ENCODE measurements at regions not wholly inside any gene's neighbourhood (a gene's known extent, or its start where the extent isn't known, plus 50 kb on each side); places are given as distances from the start of the nearest gene placed in this dataset.
"Not testable (repeated sequence)": the region's sequence is repeated elsewhere in the genome, so short reads cannot be mapped to it uniquely, and the experiment has no call there.

- no peak for DNase-seq (ENCODE audit: extremely low read depth, low read depth)
These were observed 441.2 kb downstream of the BTG1 start for GRCh38 chr12:91704446-91704845.

GRCh38 chr12:91703491-91704283 lies 442.0 kb downstream of the BTG1 start:
- DNase-seq (ENCODE audit: extremely low read depth, low read depth), result no peak

GRCh38 chr12:91702843-91703425 lies 442.7 kb downstream of the BTG1 start:
- DNase-seq (ENCODE audit: extremely low read depth, low read depth), result no peak

- no peak for DNase-seq (ENCODE audit: extremely low read depth, low read depth)
These were observed 449.7 kb downstream of the BTG1 start for GRCh38 chr12:91695964-91696363.

GRCh38 chr12:91695406-91695805 lies 450.2 kb downstream of the BTG1 start:
- DNase-seq (ENCODE audit: extremely low read depth, low read depth), result not testable (repeated sequence)

- no peak for DNase-seq (ENCODE audit: extremely low read depth, low read depth)
These were observed 455.1 kb downstream of the BTG1 start for GRCh38 chr12:91690531-91690930.

GRCh38 chr12:91687052-91688017 lies 458.3 kb downstream of the BTG1 start:
- DNase-seq (ENCODE audit: extremely low read depth, low read depth), result no peak

GRCh38 chr12:91685917-91686316 lies 459.7 kb downstream of the BTG1 start:
- no peak for DNase-seq (ENCODE audit: extremely low read depth, low read depth)

GRCh38 chr12:91681751-91682150 lies 463.9 kb downstream of the BTG1 start:
- DNase-seq (ENCODE audit: extremely low read depth, low read depth), result no peak

- DNase-seq (ENCODE audit: extremely low read depth, low read depth), result no peak
These were observed 464.8 kb downstream of the BTG1 start for GRCh38 chr12:91680864-91681263.

GRCh38 chr12:91677556-91677955 lies 468.1 kb downstream of the BTG1 start:
- no peak for DNase-seq (ENCODE audit: extremely low read depth, low read depth)

- DNase-seq (ENCODE audit: extremely low read depth, low read depth), result no peak
These were observed 470.2 kb downstream of the BTG1 start for GRCh38 chr12:91675401-91675800.

- DNase-seq (ENCODE audit: extremely low read depth, low read depth), result no peak
These were observed 473.5 kb downstream of the BTG1 start for GRCh38 chr12:91672130-91672529.

- no peak for DNase-seq (ENCODE audit: extremely low read depth, low read depth)
These were observed 478.0 kb downstream of the BTG1 start for GRCh38 chr12:91667694-91668093.

- no peak for DNase-seq (ENCODE audit: extremely low read depth, low read depth)
These were observed 481.1 kb upstream of the DCN start for GRCh38 chr12:91663744-91664143.

GRCh38 chr12:91663310-91663709 lies 480.7 kb upstream of the DCN start:
- no peak for DNase-seq (ENCODE audit: extremely low read depth, low read depth)

- DNase-seq (ENCODE audit: extremely low read depth, low read depth), result no peak
These were observed 479.4 kb upstream of the DCN start for GRCh38 chr12:91662021-91662420.

GRCh38 chr12:91657032-91657431 lies 474.4 kb upstream of the DCN start:
- no peak for DNase-seq (ENCODE audit: extremely low read depth, low read depth)

GRCh38 chr12:91655966-91656365 lies 473.3 kb upstream of the DCN start:
- DNase-seq (ENCODE audit: extremely low read depth, low read depth), result no peak

- no peak for DNase-seq (ENCODE audit: extremely low read depth, low read depth)
These were observed 471.5 kb upstream of the DCN start for GRCh38 chr12:91654087-91654486.

- no peak for DNase-seq (ENCODE audit: extremely low read depth, low read depth)
These were observed 469.1 kb upstream of the DCN start for GRCh38 chr12:91651728-91652127.

All from NCI-H460 (cell line).